CD14-positive monocyte (primary cell): ENCODE measurements at regions not wholly inside any gene's neighbourhood (a gene's known extent, or its start where the extent isn't known, plus 50 kb on each side); places are given as distances from the start of the nearest gene placed in this dataset.

Experiments used
- DNase-seq, 3 donors: peaks; one replicate each; pipeline ENCODE4 v3.0.0-alpha.2; 2011 to 2022
- H2AFZ ChIP-seq: 2 replicates; pipeline ENCODE4 v1.6.0; 2012; ENCODE audit warnings: mild to moderate bottlenecking, low read depth, low read length, inconsistent platforms; ENCODE audit not compliant: insufficient read depth, poor library complexity, severe bottlenecking
- H3K27ac ChIP-seq, 2 donors: 1 replicate in 1 of 2; 2 replicates in 1 of 2; pipeline ENCODE4 v1.5.1; 2012 to 2013; ENCODE audit warnings: low read length in 2 of 2, control low read depth in 1 of 2, inconsistent platforms in 1 of 2, low read depth in 1 of 2, mild to moderate bottlenecking in 1 of 2
- H3K27me3 ChIP-seq, 2 donors: one replicate each; pipeline versions ENCODE4 v1.6.0 to v1.6.1; 2011 to 2013; ENCODE audit warnings: low read length in 2 of 2; ENCODE audit not compliant: control insufficient read depth in 2 of 2, insufficient read depth in 2 of 2
- H3K36me3 ChIP-seq, 2 donors: replicated peaks in 1 of 2; 1 replicate in 1 of 2; 2 replicates in 1 of 2; pipeline versions ENCODE4 v1.5.1 to v1.6.1; 2012 to 2013; ENCODE audit warnings: low read length in 2 of 2, control low read depth in 1 of 2, inconsistent platforms in 1 of 2, mild to moderate bottlenecking in 1 of 2; ENCODE audit not compliant: insufficient read depth in 2 of 2, control insufficient read depth in 1 of 2
- H3K4me1 ChIP-seq, 2 donors: 1 replicate in 1 of 2; 2 replicates in 1 of 2; pipeline versions ENCODE4 v1.5.1 to v1.6.1; 2012 to 2013; ENCODE audit warnings: low read length in 2 of 2, control low read depth in 1 of 2, inconsistent platforms in 1 of 2, mild to moderate bottlenecking in 1 of 2, moderate library complexity in 1 of 2; ENCODE audit not compliant: insufficient read depth in 2 of 2, control insufficient read depth in 1 of 2
- H3K4me2 ChIP-seq: replicated peaks from 2 replicates; pipeline ENCODE3; 2012; ENCODE audit warnings: low read length, moderate library complexity, mild to moderate bottlenecking; ENCODE audit not compliant: poor library complexity, severe bottlenecking; ENCODE audit errors: extremely low read depth
- H3K4me3 ChIP-seq, 3 experiments: fragments of 200-600 bp in 1 of 3; sonication (generic) in 1 of 3; replicated peaks in 1 of 3; 1 replicate in 2 of 3; 2 replicates in 1 of 3; pipeline ENCODE4 v1.5.1; 2011 to 2013; ENCODE audit warnings: low read length in 3 of 3, mild to moderate bottlenecking in 3 of 3, control low read depth in 2 of 3, low read depth in 2 of 3, inconsistent platforms in 1 of 3, moderate library complexity in 1 of 3
- H3K79me2 ChIP-seq: 2 replicates; pipeline ENCODE4 v1.6.0; 2012; ENCODE audit warnings: mild to moderate bottlenecking, control low read depth, inconsistent platforms, low read length, moderate library complexity; ENCODE audit not compliant: insufficient read depth
- H3K9ac ChIP-seq: 2 replicates; pipeline ENCODE4 v1.6.0; 2017; ENCODE audit warnings: low read length, mild to moderate bottlenecking; ENCODE audit not compliant: insufficient read depth, poor library complexity, severe bottlenecking
- H3K9me3 ChIP-seq, 2 donors: replicated peaks in 1 of 2; 1 replicate in 1 of 2; 2 replicates in 1 of 2; pipeline versions ENCODE4 v1.5.1 to v1.6.1; 2012 to 2013; ENCODE audit warnings: low read length in 2 of 2, control low read depth in 1 of 2; ENCODE audit not compliant: control insufficient read depth in 1 of 2, insufficient read depth in 1 of 2
- H4K20me1 ChIP-seq: 2 replicates; pipeline ENCODE4 v1.6.0; 2012; ENCODE audit warnings: mild to moderate bottlenecking, low read length, control low read depth, moderate library complexity; ENCODE audit not compliant: insufficient read depth
- H3K27ac Mint-ChIP-seq, 7 donors: one replicate each; pipeline ENCODE4 v1.8.0; 2020; ENCODE audit warnings: mild to moderate bottlenecking in 7 of 7, mixed read lengths in 7 of 7, moderate library complexity in 6 of 7, inconsistent platforms in 2 of 7
- H3K27me3 Mint-ChIP-seq, 3 donors: one replicate each; pipeline ENCODE4 v1.8.0; 2021 to 2022; ENCODE audit warnings: low read depth in 3 of 3, mild to moderate bottlenecking in 3 of 3, mixed read lengths in 3 of 3, moderate library complexity in 3 of 3, inconsistent platforms in 1 of 3
- H3K36me3 Mint-ChIP-seq, 2 donors: one replicate each; pipeline ENCODE4 v1.8.0; 2020; ENCODE audit warnings: mixed read lengths in 2 of 2, inconsistent platforms in 1 of 2, mild to moderate bottlenecking in 1 of 2
- H3K4me1 Mint-ChIP-seq: one replicate; pipeline ENCODE4 v1.8.0; 2020; ENCODE audit warnings: mild to moderate bottlenecking, mixed read lengths
- H3K4me3 Mint-ChIP-seq, 2 donors: one replicate each; pipeline ENCODE4 v1.8.0; 2020; ENCODE audit warnings: mild to moderate bottlenecking in 2 of 2, mixed read lengths in 2 of 2, moderate library complexity in 1 of 2
- H3K9me3 Mint-ChIP-seq, 7 donors: one replicate each; pipeline ENCODE4 v1.8.0; 2020 to 2022; ENCODE audit warnings: mixed read lengths in 7 of 7, mild to moderate bottlenecking in 6 of 7, moderate library complexity in 6 of 7, inconsistent platforms in 2 of 7
- WGBS: methylation state at CpG from one replicate; pipeline ENCODE4 v1.1.5; 2013; ENCODE audit warnings: missing lambda C conversion rate; ENCODE audit not compliant: insufficient coverage; 5-methylcytosine and 5-hydroxymethylcytosine counted together
- intact Hi-C, 2 donors: fragments of 100-400 bp; cut with micrococcal nuclease; formaldehyde crosslinking; loops; one replicate each; pipeline versions ENCODE4 v1.15.0 to v1.15.1; 2023
- TF ChIP-seq, protein P1 (sequence below): fragments of 200-600 bp; IDR thresholded peaks from one replicate; pipeline ENCODE4 v1.8.0; 2022; ENCODE audit warnings: antibody characterized with exemption, mild to moderate bottlenecking

DNA sequence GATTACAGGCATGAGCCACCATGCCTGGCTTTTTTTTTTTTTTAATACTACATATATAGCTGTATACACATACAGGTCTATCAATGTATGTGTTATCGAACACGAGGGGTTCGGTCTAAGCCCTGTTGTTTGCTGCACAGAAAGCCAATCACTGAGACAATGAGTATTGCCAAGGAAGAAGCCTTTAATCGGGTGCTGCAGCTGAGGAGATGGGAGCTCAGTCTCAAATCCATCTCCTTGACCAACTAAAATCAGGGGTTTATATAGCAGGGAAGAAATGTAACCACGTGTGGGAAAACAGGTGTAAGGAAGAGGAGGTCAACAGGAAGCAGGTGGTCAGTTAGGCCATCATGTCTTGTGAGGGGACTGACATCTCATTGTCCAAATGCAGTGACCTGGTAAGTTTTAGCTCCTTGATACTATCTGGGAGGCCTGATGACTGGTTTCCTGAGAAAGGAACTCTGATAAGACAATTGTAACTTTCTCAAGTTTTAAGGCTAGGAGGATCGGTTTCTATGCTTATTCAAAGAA, 80.9 kb upstream of the MAP1LC3B2 start:
- H3K79me2 ChIP-seq, result no peaks in the 10 kb centered on the region
- no peak overlapping the region for H3K27ac Mint-ChIP-seq
- DNase-seq, result no peak
- no peak overlapping the region for H3K27ac ChIP-seq
- no peak overlapping the region for H3K9ac ChIP-seq
- no peak overlapping the region for H2AFZ ChIP-seq
- H3K36me3 Mint-ChIP-seq, result peaks cover 0 to 1% of the 10 kb centered on the region in 2 donors
- no peak overlapping the region for H3K4me3 Mint-ChIP-seq
- no peaks in the 10 kb centered on the region for H3K27me3 ChIP-seq
- peaks cover 0 to 5% (median 2%) of the 10 kb centered on the region in 3 donors for H3K27me3 Mint-ChIP-seq
- no peaks in the 10 kb centered on the region for H3K36me3 ChIP-seq
- no peaks in the 10 kb centered on the region for H4K20me1 ChIP-seq
- H3K9me3 ChIP-seq, result peaks cover 17 to 20% of the 10 kb centered on the region in 2 donors
- WGBS, result 40% methylated on average over 1 of the region's 6 CpGs
- no peak overlapping the region for H3K4me3 ChIP-seq
- no peaks in the 10 kb centered on the region for H3K4me1 ChIP-seq
- H3K4me2 ChIP-seq, result no peak overlapping the region
- peaks cover 5% of the 10 kb centered on the region for H3K4me1 Mint-ChIP-seq
- peaks cover 13 to 25% (median 24%) of the 10 kb centered on the region in 7 donors for H3K9me3 Mint-ChIP-seq
- intact Hi-C loops, result no loop called here
- TF ChIP-seq, protein P1, sequence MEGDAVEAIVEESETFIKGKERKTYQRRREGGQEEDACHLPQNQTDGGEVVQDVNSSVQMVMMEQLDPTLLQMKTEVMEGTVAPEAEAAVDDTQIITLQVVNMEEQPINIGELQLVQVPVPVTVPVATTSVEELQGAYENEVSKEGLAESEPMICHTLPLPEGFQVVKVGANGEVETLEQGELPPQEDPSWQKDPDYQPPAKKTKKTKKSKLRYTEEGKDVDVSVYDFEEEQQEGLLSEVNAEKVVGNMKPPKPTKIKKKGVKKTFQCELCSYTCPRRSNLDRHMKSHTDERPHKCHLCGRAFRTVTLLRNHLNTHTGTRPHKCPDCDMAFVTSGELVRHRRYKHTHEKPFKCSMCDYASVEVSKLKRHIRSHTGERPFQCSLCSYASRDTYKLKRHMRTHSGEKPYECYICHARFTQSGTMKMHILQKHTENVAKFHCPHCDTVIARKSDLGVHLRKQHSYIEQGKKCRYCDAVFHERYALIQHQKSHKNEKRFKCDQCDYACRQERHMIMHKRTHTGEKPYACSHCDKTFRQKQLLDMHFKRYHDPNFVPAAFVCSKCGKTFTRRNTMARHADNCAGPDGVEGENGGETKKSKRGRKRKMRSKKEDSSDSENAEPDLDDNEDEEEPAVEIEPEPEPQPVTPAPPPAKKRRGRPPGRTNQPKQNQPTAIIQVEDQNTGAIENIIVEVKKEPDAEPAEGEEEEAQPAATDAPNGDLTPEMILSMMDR, result no peak

DNA sequence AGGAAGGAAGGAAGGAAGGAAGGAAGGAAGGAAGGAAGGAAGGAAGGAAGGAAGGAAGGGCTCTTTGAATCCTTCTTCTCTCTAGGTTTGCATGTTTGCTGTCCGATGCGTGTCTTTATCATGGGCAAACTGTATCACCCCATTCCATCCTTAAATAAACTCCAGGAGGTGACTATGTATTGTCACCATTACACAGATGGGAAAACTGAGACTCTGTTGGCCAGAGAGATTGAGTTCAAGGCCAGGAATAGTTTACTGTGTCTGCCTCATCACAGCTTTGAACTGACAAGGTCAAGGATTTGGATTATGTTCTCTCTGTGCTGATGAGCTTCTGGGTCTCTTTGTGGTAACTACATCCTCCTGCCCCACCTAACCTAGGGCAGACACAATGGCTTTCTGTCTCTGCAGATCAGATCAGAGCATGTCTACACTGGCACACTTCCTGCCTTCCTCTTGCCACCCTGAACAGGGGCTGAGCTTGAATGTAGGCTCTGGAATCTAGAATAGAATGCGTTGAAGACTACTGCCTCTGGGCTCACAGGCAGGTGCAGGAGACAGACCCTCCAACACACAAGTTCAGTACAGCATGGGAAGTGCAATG, 78.9 kb upstream of the MAP1LC3B2 start:
- H3K27me3 ChIP-seq, result no peaks in the 10 kb centered on the region
- Mint-ChIP-seq H3K36me3 (peaks cover 0 to 1% of the 10 kb centered on the region in 2 donors), H3K4me1 (no peaks in the 10 kb centered on the region), H3K27me3 (peaks cover 0 to 5% (median 2%) of the 10 kb centered on the region in 3 donors), H3K27ac (no peak overlapping the region), H3K4me3 (no peak overlapping the region), H3K9me3 (peaks cover 11 to 25% (median 21%) of the 10 kb centered on the region in 7 donors)
- H3K4me3 ChIP-seq, result no peak overlapping the region
- no peaks in the 10 kb centered on the region for H3K79me2 ChIP-seq
- no peak overlapping the region for H3K9ac ChIP-seq
- H3K36me3 ChIP-seq, result no peaks in the 10 kb centered on the region
- WGBS, result no CpG with 5 or more reads among the region's 3 CpGs
- TF ChIP-seq, protein P1, result no peak
- H3K9me3 ChIP-seq, result peaks cover 17 to 20% of the 10 kb centered on the region in 2 donors
- H2AFZ ChIP-seq, result no peak overlapping the region
- intact Hi-C loops, result no loop called here
- no peak overlapping the region for H3K27ac ChIP-seq
- no peak overlapping the region for H3K4me2 ChIP-seq
- no peak for DNase-seq
- no peaks in the 10 kb centered on the region for H4K20me1 ChIP-seq
- no peaks in the 10 kb centered on the region for H3K4me1 ChIP-seq
